ENCODE measurements at regions not wholly inside any gene's neighbourhood (a gene's known extent, or its start where the extent isn't known, plus 50 kb on each side); places are given as distances from the start of the nearest gene placed in this dataset.
"Not testable (repeated sequence)": the region's sequence is repeated elsewhere in the genome, so short reads cannot be mapped to it uniquely, and the experiment has no call there.

GRCh38 chr11:44361813-44362212 is 51.9 kb upstream of the ALX4 start:
- DNase-seq: no peak

GRCh38 chr11:44363116-44363515 is 53.2 kb upstream of the ALX4 start:
- no peak for DNase-seq

- no peak for DNase-seq
Observed at GRCh38 chr11:44364596-44364995, 54.7 kb upstream of the ALX4 start.

- DNase-seq: no peak
Observed at GRCh38 chr11:44365616-44366015, 55.7 kb upstream of the ALX4 start.

- DNase-seq: no peak
Observed at GRCh38 chr11:44366026-44366425, 56.1 kb upstream of the ALX4 start.

- no peak for DNase-seq
Observed at GRCh38 chr11:44366741-44367140, 56.8 kb upstream of the ALX4 start.

GRCh38 chr11:44367452-44367851 is 57.5 kb upstream of the ALX4 start:
- no peak for DNase-seq

GRCh38 chr11:44368886-44369285 is 58.9 kb upstream of the ALX4 start:
- no peak for DNase-seq

- not testable (repeated sequence) for DNase-seq
Observed at GRCh38 chr11:44371042-44371441, 61.1 kb upstream of the ALX4 start.

- no peak for DNase-seq
Observed at GRCh38 chr11:44371706-44372105, 61.8 kb upstream of the ALX4 start.

- DNase-seq: no peak
Observed at GRCh38 chr11:44372989-44373388, 63.0 kb upstream of the ALX4 start.

GRCh38 chr11:44374001-44374400 is 64.1 kb upstream of the ALX4 start:
- no peak for DNase-seq

- no peak for DNase-seq
Observed at GRCh38 chr11:44376423-44376822, 66.5 kb upstream of the ALX4 start.

GRCh38 chr11:44377121-44377520 is 67.2 kb upstream of the ALX4 start:
- no peak for DNase-seq

GRCh38 chr11:44377914-44378321 is 68.0 kb upstream of the ALX4 start:
- DNase-seq: no peak

- no peak for DNase-seq
Observed at GRCh38 chr11:44379141-44380008, 69.4 kb upstream of the ALX4 start.

GRCh38 chr11:44380009-44380313 is 70.0 kb upstream of the ALX4 start:
- DNase-seq: no peak

GRCh38 chr11:44380820-44381219 is 70.9 kb upstream of the ALX4 start:
- DNase-seq: no peak

GRCh38 chr11:44381261-44381660 is 71.3 kb upstream of the ALX4 start:
- no peak for DNase-seq

GRCh38 chr11:44382118-44382517 is 72.2 kb upstream of the ALX4 start:
- no peak for DNase-seq

- DNase-seq: no peak
Observed at GRCh38 chr11:44382656-44383240, 72.8 kb upstream of the ALX4 start.

GRCh38 chr11:44383246-44383645 is 73.3 kb upstream of the ALX4 start:
- no peak for DNase-seq

- no peak for DNase-seq
Observed at GRCh38 chr11:44387415-44387814, 77.5 kb upstream of the ALX4 start.

GRCh38 chr11:44387825-44388224 is 77.9 kb upstream of the ALX4 start:
- no peak for DNase-seq
